NCI-H2171 (cell line): ENCODE measurements at regions not wholly inside any gene's neighbourhood (a gene's known extent, or its start where the extent isn't known, plus 50 kb on each side); places are given as distances from the start of the nearest gene placed in this dataset.
"Not testable (repeated sequence)": the region's sequence is repeated elsewhere in the genome, so short reads cannot be mapped to it uniquely, and the experiment has no call there.

Experiments used
- DNase-seq: peaks from one replicate; lab custom pipeline; 2025; lab: John Stamatoyannopoulos, UW

GRCh38 chr2:8606649-8607550 is 75.0 kb upstream of the ID2 start:
- no peak for DNase-seq

GRCh38 chr2:8607606-8608005 is 74.2 kb upstream of the ID2 start:
- DNase-seq: no peak

- DNase-seq: no peak
Observed at GRCh38 chr2:8608411-8608954, 73.4 kb upstream of the ID2 start.

GRCh38 chr2:8609357-8609811 is 72.5 kb upstream of the ID2 start:
- DNase-seq: no peak

GRCh38 chr2:8610775-8611174 is 71.1 kb upstream of the ID2 start:
- DNase-seq: not testable (repeated sequence)

- DNase-seq: no peak
Observed at GRCh38 chr2:8611246-8611645, 70.6 kb upstream of the ID2 start.

- no peak for DNase-seq
Observed at GRCh38 chr2:8611700-8612099, 70.2 kb upstream of the ID2 start.

GRCh38 chr2:8612734-8613179 is 69.1 kb upstream of the ID2 start:
- DNase-seq: no peak

- DNase-seq: not testable (repeated sequence)
Observed at GRCh38 chr2:8613207-8613999, 68.5 kb upstream of the ID2 start.

- DNase-seq: no peak
Observed at GRCh38 chr2:8614646-8615045, 67.2 kb upstream of the ID2 start.

- DNase-seq: no peak
Observed at GRCh38 chr2:8615252-8615575, 66.6 kb upstream of the ID2 start.

GRCh38 chr2:8615576-8616281 is 66.1 kb upstream of the ID2 start:
- no peak for DNase-seq

- no peak for DNase-seq
Observed at GRCh38 chr2:8617048-8617447, 64.8 kb upstream of the ID2 start.

- no peak for DNase-seq
Observed at GRCh38 chr2:8617590-8617989, 64.3 kb upstream of the ID2 start.

- DNase-seq: no peak
Observed at GRCh38 chr2:8619071-8619470, 62.8 kb upstream of the ID2 start.

GRCh38 chr2:8620611-8621382 is 61.1 kb upstream of the ID2 start:
- no peak for DNase-seq

GRCh38 chr2:8622199-8622911 is 59.5 kb upstream of the ID2 start:
- no peak for DNase-seq

- DNase-seq: no peak
Observed at GRCh38 chr2:8622924-8623465, 58.9 kb upstream of the ID2 start.

GRCh38 chr2:8623576-8623957 is 58.3 kb upstream of the ID2 start:
- no peak for DNase-seq

GRCh38 chr2:8623958-8624591 is 57.8 kb upstream of the ID2 start:
- no peak for DNase-seq
